ENCODE measurements at regions not wholly inside any gene's neighbourhood (a gene's known extent, or its start where the extent isn't known, plus 50 kb on each side); places are given as distances from the start of the nearest gene placed in this dataset.

DNA sequence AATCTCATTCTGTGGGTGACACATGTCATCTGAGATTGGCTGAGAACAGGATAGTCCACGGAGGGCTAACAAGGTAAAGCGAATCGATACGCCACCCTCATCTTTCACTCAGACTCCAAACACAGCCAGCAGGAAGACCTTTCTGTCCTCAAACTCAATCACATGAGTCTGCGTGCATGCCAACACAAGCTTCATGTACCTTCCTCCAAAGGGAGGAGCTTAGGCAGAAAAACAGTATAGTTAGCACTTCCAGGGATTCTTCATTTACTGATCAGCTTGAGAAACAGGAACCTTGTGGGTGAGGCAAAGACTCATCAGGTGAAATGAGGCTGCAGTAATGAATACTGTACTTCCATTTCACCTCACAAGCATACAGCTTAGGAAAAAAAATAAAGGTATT is 767.1 kb upstream of the API5 start:
- Histone ChIP-seq H3K36me3 (no peaks in the 10 kb centered on the region), H3K27ac (no peak overlapping the region), H3K4me3 (no peak overlapping the region), H3K4me1 (no peaks in the 10 kb centered on the region), H3K27me3 (no peaks in the 10 kb centered on the region), H3K9me3 (no peaks in the 10 kb centered on the region)
- DNase-seq: no peak
- intact Hi-C loops (cut with DNase I; ENCODE audit: low total_unique reads): no loop called here
- no peak for TF ChIP-seq EP300 (IDR thresholded peaks at IDR 0.05)
- WGBS, 5 donors: 63 to 74% (median 68%) methylated on average over 5 of the region's 5 CpGs

DNA sequence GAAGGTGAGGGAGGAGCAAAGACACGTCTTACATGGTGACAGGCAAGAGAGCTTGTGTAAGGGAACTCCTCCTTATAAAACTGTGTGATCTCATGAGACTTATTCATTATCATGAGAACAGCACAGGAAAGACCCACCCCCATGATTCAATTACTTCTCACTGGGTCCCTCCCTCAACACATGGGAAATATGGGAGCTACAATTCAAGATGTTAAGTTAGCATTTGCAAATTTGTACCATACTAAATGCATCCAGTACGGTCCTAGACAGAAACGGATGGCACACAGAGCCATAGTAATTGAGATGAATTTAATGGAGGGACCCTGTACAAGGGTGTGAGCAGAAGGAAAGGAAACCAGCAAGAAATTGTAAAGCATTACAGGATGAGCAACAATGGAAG is 765.8 kb upstream of the API5 start:
- Histone ChIP-seq H3K4me1 (no peaks in the 10 kb centered on the region), H3K27me3 (no peaks in the 10 kb centered on the region), H3K9me3 (no peaks in the 10 kb centered on the region), H3K27ac (no peak overlapping the region), H3K4me3 (no peak overlapping the region), H3K36me3 (no peaks in the 10 kb centered on the region)
- intact Hi-C loops (cut with DNase I; ENCODE audit: low total_unique reads): no loop called here
- no peak for DNase-seq
- WGBS, 5 donors: 77 to 84% (median 77%) methylated on average over 3 of the region's 3 CpGs
- no peak for TF ChIP-seq EP300 (IDR thresholded peaks at IDR 0.05)
- TF ChIP-seq, protein P1, sequence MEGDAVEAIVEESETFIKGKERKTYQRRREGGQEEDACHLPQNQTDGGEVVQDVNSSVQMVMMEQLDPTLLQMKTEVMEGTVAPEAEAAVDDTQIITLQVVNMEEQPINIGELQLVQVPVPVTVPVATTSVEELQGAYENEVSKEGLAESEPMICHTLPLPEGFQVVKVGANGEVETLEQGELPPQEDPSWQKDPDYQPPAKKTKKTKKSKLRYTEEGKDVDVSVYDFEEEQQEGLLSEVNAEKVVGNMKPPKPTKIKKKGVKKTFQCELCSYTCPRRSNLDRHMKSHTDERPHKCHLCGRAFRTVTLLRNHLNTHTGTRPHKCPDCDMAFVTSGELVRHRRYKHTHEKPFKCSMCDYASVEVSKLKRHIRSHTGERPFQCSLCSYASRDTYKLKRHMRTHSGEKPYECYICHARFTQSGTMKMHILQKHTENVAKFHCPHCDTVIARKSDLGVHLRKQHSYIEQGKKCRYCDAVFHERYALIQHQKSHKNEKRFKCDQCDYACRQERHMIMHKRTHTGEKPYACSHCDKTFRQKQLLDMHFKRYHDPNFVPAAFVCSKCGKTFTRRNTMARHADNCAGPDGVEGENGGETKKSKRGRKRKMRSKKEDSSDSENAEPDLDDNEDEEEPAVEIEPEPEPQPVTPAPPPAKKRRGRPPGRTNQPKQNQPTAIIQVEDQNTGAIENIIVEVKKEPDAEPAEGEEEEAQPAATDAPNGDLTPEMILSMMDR (IDR thresholded peaks at IDR 0.05): no peak

DNA sequence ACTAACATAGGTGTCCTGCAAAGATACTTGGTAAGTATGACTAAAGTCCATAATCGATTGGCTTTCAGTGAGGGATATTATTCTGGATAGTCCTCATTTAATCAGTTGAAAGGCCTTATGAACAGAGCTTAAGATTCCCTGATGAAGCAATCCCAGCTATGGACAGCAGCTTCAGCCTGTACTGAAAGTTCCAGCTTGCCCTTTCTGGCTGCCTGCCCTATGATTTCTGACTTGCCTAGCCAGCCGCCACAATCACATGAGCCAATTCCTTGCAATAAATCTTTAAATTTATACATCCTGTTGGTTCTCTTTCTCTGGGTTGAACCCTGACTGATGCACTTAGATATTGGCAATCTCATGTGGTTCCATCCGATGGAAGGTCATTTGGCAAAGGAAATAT is 759.0 kb upstream of the API5 start:
- no peaks in the 10 kb centered on the region for H3K9me3 ChIP-seq
- no peak overlapping the region for H3K4me3 ChIP-seq
- intact Hi-C loops (cut with DNase I; ENCODE audit: low total_unique reads): no loop called here
- WGBS, 5 donors: 57 to 76% (median 74%) methylated on average over 3 of the region's 3 CpGs
- H3K36me3 ChIP-seq: no peaks in the 10 kb centered on the region
- peak in 1 of 2 donors; percentile 35 for DNase-seq
- TF ChIP-seq, protein P1 (IDR thresholded peaks at IDR 0.05): no peak
- TF ChIP-seq POLR2AphosphoS5 (IDR thresholded peaks at IDR 0.05) (no peak), POLR2A (IDR thresholded peaks at IDR 0.05) (no peak), EP300 (IDR thresholded peaks at IDR 0.05) (no peak)
- no peak overlapping the region for H3K27ac ChIP-seq
- H3K27me3 ChIP-seq: no peaks in the 10 kb centered on the region
- no peaks in the 10 kb centered on the region for H3K4me1 ChIP-seq

DNA sequence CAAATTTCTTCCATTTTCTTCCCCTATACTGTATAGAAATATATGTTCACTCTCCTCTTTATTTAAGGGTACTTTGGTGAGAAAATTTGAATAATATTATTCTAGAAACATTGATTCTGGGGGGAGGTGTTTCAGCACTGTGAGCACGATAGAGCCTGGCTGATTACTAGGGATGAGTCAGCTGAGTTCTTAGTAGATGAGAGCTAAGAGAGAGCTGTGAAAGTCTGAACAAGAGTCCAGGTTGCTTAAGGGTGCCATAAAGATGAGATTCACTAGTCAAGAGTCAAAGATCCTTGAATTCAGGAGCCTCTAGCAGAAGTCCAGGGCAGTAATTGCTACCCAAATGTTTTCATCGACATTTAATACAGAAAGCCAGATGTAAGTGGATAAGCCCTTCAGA is 756.6 kb upstream of the API5 start:
- DNase-seq: no peak
- H3K4me3 ChIP-seq: no peak overlapping the region
- TF ChIP-seq EP300 (IDR thresholded peaks at IDR 0.05) (no peak), POLR2A (IDR thresholded peaks at IDR 0.05) (no peak), POLR2AphosphoS5 (IDR thresholded peaks at IDR 0.05) (no peak)
- TF ChIP-seq, protein P1 (IDR thresholded peaks at IDR 0.05): no peak
- no peak overlapping the region for H3K27ac ChIP-seq
- H3K4me1 ChIP-seq: no peaks in the 10 kb centered on the region
- H3K36me3 ChIP-seq: no peaks in the 10 kb centered on the region
- 61 to 79% (median 72%) methylated on average over 2 of the region's 2 CpGs for WGBS, 5 donors
- no peaks in the 10 kb centered on the region for H3K27me3 ChIP-seq
- no peaks in the 10 kb centered on the region for H3K9me3 ChIP-seq
- intact Hi-C loops (cut with DNase I; ENCODE audit: low total_unique reads): no loop called here

DNA sequence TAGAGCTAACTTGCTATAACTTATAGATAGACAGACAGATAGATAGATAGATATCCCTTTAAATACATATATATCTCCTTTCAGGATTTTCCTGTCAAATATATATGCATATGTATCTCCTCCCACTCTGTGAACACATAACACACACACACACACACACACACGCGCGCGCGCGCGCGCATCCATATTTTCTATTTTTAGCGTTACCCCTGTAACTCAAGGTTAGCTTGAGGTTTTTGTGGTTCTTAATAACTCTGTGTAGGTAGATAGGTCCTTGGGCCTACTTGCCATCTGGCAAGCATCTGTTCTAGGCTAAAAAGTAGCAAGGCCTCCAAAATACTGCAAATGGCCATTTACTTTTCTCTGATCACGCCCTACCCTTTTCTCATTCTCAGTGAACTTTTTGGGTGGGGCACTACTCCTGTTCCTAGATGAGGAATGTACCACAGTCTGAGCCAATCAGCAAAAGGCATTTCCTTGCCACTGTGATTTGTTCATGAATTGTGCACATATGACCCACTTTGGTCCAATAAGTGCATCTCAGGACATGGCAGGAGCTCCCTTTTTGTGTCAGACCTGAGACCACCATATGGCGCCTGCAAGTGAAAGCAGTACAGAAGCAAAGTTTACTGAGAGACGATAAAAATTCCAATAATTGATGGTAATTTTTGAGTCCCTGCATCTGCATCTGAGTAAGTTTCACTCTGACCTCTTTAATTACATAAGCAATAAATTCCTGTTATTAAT is 740.5 kb upstream of the API5 start:
- no peak for DNase-seq
- no peaks in the 10 kb centered on the region for H3K4me1 ChIP-seq
- H3K9me3 ChIP-seq: peaks cover 0 to 15% (median 0%) of the 10 kb centered on the region in 4 donors
- H3K27me3 ChIP-seq: no peaks in the 10 kb centered on the region
- TF ChIP-seq, protein P1 (IDR thresholded peaks at IDR 0.05): no peak
- TF ChIP-seq POLR2AphosphoS5 (IDR thresholded peaks at IDR 0.05) (no peak), POLR2A (IDR thresholded peaks at IDR 0.05) (no peak), EP300 (IDR thresholded peaks at IDR 0.05) (no peak)
- no peak overlapping the region for H3K4me3 ChIP-seq
- H3K36me3 ChIP-seq: no peaks in the 10 kb centered on the region
- no peak overlapping the region for H3K27ac ChIP-seq
- 66 to 88% (median 75%) methylated on average over 12 of the region's 12 CpGs for WGBS, 5 donors
- intact Hi-C loops (cut with DNase I; ENCODE audit: low total_unique reads): no loop called here

Data from stomach (tissue), 8 donors.